Panc1 (cell line): ENCODE measurements at regions not wholly inside any gene's neighbourhood (a gene's known extent, or its start where the extent isn't known, plus 50 kb on each side); places are given as distances from the start of the nearest gene placed in this dataset.

Experiments used
- ATAC-seq: fragments of 200-7000 bp; cut with Tn5 transposase; 2 replicates; pipeline ENCODE4 v1.9.1; 2020; ENCODE audit warnings: mild to moderate bottlenecking, moderate library complexity
- BruUV-seq: library from RNA; stranded (reverse); fragments of 400-500 nt; replicated peaks from 2 replicates; lab custom pipeline; 2021; lab: Mats Ljungman, UMichigan
- CTCF ChIA-PET: fragments of 300-600 bp; sonication (Branson Sonifier 250); formaldehyde crosslinking; loops from one replicate; lab custom pipeline; 2022; ENCODE audit warnings: antibody characterized with exemption; lab: Charles Lee
- POLR2A ChIA-PET: fragments of 300-600 bp; sonication (Branson Sonifier 250); formaldehyde crosslinking; loops from one replicate; lab custom pipeline; 2022; ENCODE audit warnings: antibody characterized with exemption; lab: Charles Lee
- DNase-seq: peaks from one replicate; pipeline ENCODE4 v3.0.0-alpha.2; 2010; ENCODE audit warnings: low read depth, low spot score
- H3K27ac ChIP-seq: 2 replicates; pipeline ENCODE4 v1.5.1; 2011; ENCODE audit warnings: mild to moderate bottlenecking, low read length, inconsistent platforms
- H3K27me3 ChIP-seq: fragments of 200-500 bp; sonication (Bioruptor generic); 2 replicates; pipeline ENCODE4 v1.6.0; 2014; ENCODE audit warnings: low read length, inconsistent platforms; ENCODE audit not compliant: control insufficient read depth, insufficient read depth
- H3K36me3 ChIP-seq: fragments of 200-500 bp; sonication (Bioruptor generic); 2 replicates; pipeline ENCODE4 v1.5.1; 2014; ENCODE audit warnings: inconsistent platforms, mild to moderate bottlenecking, low read length, moderate library complexity; ENCODE audit not compliant: control insufficient read depth, insufficient read depth
- H3K4me1 ChIP-seq: 2 replicates; pipeline ENCODE4 v1.5.1; 2011; ENCODE audit warnings: inconsistent platforms, mild to moderate bottlenecking, low read length, moderate library complexity; ENCODE audit not compliant: control insufficient read depth, insufficient read depth
- H3K4me3 ChIP-seq, 2 experiments: 2 replicates each; pipeline ENCODE4 v1.5.1; 2011 to 2012; ENCODE audit warnings: low read depth in 2 of 2, low read length in 2 of 2, mild to moderate bottlenecking in 2 of 2, inconsistent platforms in 1 of 2, moderate library complexity in 1 of 2
- H3K9me3 ChIP-seq: fragments of 200-500 bp; sonication (Bioruptor generic); 2 replicates; pipeline ENCODE4 v1.5.1; 2014; ENCODE audit warnings: low read depth, mild to moderate bottlenecking, inconsistent platforms, low read length, moderate library complexity; ENCODE audit not compliant: control insufficient read depth, insufficient read depth
- POLR2AphosphoS5 ChIP-seq: IDR thresholded peaks from 2 replicates; pipeline ENCODE4 v1.6.1; 2012; ENCODE audit warnings: mild to moderate bottlenecking, low read depth, low read length, moderate library complexity
- REST ChIP-seq, 2 experiments: IDR thresholded peaks; 2 replicates each; pipeline ENCODE4 v1.6.1; 2011 to 2012; ENCODE audit warnings: low read depth in 2 of 2, control low read depth in 1 of 2, low read length in 1 of 2, mild to moderate bottlenecking in 1 of 2, moderate library complexity in 1 of 2; ENCODE audit not compliant: insufficient read depth in 1 of 2
- SIN3A ChIP-seq: IDR thresholded peaks from 2 replicates; pipeline ENCODE4 v1.6.1; 2012; ENCODE audit warnings: low read depth, mild to moderate bottlenecking, low read length, moderate library complexity, borderline replicate concordance; ENCODE audit not compliant: insufficient read depth
- TCF7L2 ChIP-seq: IDR thresholded peaks from 2 replicates; pipeline ENCODE4 v1.6.1; 2011; ENCODE audit warnings: mild to moderate bottlenecking, low read depth, low read length, inconsistent platforms
- in situ Hi-C: cut with HindIII; loops from 2 replicates; pipeline ENCODE4 v1.10.0; 2016; ENCODE audit warnings: low sequenced_read_pairs, low pct_unique_long_range_greater_than_20kb
- intact Hi-C: fragments of 100-400 bp; cut with micrococcal nuclease; formaldehyde crosslinking; loops from one replicate; pipeline ENCODE4 v1.10.0; 2022; ENCODE audit not compliant: unreplicated experiment
- TF ChIP-seq, protein P1 (sequence below): fragments of 450-650 bp; IDR thresholded peaks from 2 replicates; pipeline ENCODE4 v1.5.1; 2017; ENCODE audit warnings: mild to moderate bottlenecking

DNA sequence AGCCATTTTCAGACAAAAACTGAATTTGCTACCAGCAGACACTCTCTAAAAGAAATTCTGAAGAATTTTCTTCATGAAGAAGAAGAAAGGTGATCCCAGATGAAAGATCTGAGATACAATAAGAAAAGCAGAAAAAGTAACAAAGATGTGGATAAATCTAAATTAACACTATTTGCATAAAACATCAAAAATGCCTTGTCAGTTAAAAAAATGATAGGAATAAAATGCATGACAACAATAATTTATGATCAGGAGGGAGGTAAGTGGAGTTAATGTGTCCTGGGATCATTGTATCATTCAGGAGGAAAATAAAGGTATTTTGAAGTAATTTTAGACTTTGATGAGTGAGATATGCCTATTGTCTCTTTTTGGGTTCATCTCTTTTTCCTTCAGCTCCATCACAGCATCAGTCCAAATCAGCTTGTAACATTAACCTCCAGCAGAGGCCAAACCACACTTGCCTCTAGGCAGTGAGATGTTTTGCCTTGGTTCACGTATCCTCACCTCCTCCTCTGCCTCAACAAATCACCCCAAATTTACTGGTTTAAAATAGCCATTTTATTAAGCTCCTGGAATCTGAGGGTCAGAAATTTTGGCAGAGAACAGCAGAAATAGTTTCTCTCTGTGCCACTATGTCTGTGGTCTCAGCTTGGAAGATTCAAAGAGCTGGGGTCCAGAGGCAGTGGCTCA lies 76.9 kb upstream of the HIVEP3 start:
- CTCF ChIA-PET = no interaction called here
- TF ChIP-seq, protein P1, sequence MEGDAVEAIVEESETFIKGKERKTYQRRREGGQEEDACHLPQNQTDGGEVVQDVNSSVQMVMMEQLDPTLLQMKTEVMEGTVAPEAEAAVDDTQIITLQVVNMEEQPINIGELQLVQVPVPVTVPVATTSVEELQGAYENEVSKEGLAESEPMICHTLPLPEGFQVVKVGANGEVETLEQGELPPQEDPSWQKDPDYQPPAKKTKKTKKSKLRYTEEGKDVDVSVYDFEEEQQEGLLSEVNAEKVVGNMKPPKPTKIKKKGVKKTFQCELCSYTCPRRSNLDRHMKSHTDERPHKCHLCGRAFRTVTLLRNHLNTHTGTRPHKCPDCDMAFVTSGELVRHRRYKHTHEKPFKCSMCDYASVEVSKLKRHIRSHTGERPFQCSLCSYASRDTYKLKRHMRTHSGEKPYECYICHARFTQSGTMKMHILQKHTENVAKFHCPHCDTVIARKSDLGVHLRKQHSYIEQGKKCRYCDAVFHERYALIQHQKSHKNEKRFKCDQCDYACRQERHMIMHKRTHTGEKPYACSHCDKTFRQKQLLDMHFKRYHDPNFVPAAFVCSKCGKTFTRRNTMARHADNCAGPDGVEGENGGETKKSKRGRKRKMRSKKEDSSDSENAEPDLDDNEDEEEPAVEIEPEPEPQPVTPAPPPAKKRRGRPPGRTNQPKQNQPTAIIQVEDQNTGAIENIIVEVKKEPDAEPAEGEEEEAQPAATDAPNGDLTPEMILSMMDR = no peak
- TF ChIP-seq POLR2AphosphoS5 = no peak
- no peak for TF ChIP-seq REST (IDR thresholded peaks at IDR 0.05; ENCODE audit: insufficient read depth in 1 of 2, low read depth in 2 of 2, low read length in 1 of 2)
- TF ChIP-seq TCF7L2 = no peak
- TF ChIP-seq SIN3A = no peak

DNA sequence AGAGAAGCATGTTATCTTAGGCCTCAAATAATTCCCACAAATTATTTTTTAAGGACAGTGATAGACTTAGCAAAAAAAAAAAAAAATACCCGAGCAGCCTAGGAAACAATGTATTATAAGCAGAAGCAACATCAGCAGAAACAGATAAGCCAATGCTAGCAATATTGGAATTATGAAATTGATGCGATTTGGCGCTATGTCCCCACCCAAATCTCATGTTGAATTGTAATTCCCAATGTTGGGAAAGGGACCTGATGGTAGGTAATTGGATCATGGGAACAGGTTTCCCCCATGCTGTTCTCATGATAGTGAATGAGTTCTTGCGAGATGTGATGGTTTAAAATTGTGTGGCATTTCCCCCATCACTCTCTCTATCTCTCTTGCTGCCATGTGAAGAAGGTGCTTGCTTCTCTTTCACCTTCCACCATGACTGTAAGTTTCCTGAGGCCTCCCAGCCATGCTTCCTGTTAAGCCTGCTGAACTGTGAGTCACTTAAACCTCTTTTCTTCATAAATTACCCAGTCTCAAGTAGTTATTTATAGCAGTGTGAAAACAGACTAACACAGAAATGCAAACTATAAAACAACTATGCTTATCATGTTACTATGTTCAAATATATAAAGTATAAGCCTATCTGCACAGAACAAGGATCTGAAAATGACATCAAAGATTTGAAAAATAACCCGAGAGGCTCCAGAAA lies 75.6 kb upstream of the HIVEP3 start:
- ChIA-PET CTCF (no interaction called here), POLR2A (no interaction called here)
- ATAC-seq (no peak), DNase-seq (no peak)
- Histone ChIP-seq H3K9me3 (no peaks in the 10 kb centered on the region), H3K4me3 (no peak overlapping the region), H3K27me3 (peaks cover 2% of the 10 kb centered on the region; the same call in 1 of the 2 replicates), H3K27ac (no peak overlapping the region), H3K4me1 (no peaks in the 10 kb centered on the region), H3K36me3 (no peaks in the 10 kb centered on the region)
- in situ Hi-C loops = no loop called here
- intact Hi-C loops = no loop called here
- BruUV-seq = no TSS peak
- TF ChIP-seq POLR2AphosphoS5 (no peak), REST (IDR thresholded peaks at IDR 0.05; ENCODE audit: insufficient read depth in 1 of 2, low read depth in 2 of 2, low read length in 1 of 2) (no peak), TCF7L2 (no peak), SIN3A (no peak)
- TF ChIP-seq, protein P1 = no peak

More for the DNA sequence above, 76.9 kb upstream of the HIVEP3 start:
- DNase-seq (no peak), ATAC-seq (no peak)
- no peaks in the 10 kb centered on the region for H3K4me1 ChIP-seq
- peaks cover 2% of the 10 kb centered on the region; the same call in 1 of the 2 replicates for H3K27me3 ChIP-seq
- in situ Hi-C loops (no loop called here), intact Hi-C loops (no loop called here)
- POLR2A ChIA-PET = no interaction called here
- no peaks in the 10 kb centered on the region for H3K36me3 ChIP-seq
- H3K4me3 ChIP-seq = no peak overlapping the region
- BruUV-seq = no TSS peak
- H3K27ac ChIP-seq = no peak overlapping the region
- H3K9me3 ChIP-seq = no peaks in the 10 kb centered on the region
